ENCODE measurements at regions not wholly inside any gene's neighbourhood (a gene's known extent, or its start where the extent isn't known, plus 50 kb on each side); places are given as distances from the start of the nearest gene placed in this dataset.

DNA sequence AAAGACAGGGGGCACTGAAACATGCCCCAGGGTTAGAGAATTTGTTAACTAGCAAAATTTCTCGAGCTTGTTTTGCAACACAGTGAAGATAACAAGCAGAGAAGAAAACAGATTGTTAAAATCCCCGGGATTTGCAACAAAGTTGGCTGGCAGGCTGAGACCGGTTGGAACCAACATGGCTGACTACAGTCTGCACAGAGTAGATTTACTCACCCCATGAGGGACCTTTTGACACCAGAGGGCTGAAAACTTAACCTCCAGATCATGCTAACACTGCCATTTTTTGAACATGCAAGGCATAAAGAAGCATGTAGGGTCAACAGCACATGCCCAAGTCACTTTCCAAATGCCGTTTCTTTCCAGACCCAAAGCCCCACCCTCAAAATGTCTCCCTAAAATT, 95.2 kb upstream of the TMEM26 start:
- TF ChIP-seq, protein P1, sequence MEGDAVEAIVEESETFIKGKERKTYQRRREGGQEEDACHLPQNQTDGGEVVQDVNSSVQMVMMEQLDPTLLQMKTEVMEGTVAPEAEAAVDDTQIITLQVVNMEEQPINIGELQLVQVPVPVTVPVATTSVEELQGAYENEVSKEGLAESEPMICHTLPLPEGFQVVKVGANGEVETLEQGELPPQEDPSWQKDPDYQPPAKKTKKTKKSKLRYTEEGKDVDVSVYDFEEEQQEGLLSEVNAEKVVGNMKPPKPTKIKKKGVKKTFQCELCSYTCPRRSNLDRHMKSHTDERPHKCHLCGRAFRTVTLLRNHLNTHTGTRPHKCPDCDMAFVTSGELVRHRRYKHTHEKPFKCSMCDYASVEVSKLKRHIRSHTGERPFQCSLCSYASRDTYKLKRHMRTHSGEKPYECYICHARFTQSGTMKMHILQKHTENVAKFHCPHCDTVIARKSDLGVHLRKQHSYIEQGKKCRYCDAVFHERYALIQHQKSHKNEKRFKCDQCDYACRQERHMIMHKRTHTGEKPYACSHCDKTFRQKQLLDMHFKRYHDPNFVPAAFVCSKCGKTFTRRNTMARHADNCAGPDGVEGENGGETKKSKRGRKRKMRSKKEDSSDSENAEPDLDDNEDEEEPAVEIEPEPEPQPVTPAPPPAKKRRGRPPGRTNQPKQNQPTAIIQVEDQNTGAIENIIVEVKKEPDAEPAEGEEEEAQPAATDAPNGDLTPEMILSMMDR (IDR thresholded peaks at IDR 0.05; ENCODE audit: low read depth, low read length, missing control alignments) = no peak
- DNase-seq (ENCODE audit: low read depth) = no peak
- no peak overlapping the region for H3K4me3 ChIP-seq (ENCODE audit: low read depth, low read length)

DNA sequence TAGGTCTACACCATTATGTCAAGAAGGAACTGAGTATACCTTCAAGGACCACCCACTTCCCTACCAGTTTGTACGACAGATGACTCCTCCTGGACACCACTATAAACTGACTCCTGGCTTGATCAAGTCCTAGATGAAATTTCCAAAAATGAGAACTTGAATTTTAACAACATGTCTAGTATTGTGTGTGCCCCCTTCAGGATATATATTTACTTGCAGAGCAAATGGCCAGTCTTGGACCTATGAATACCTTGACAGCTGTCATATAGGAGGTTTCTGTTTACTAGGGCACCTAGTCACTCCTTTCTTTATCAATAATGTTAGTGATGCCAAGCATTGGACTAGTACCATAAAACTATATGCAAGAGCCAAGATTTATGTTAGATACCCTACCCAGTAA, 94.1 kb upstream of the TMEM26 start:
- no peak overlapping the region for H3K4me3 ChIP-seq (ENCODE audit: low read depth, low read length)
- TF ChIP-seq, protein P1 (IDR thresholded peaks at IDR 0.05; ENCODE audit: low read depth, low read length, missing control alignments) = no peak
- no peak for DNase-seq (ENCODE audit: low read depth)

DNA sequence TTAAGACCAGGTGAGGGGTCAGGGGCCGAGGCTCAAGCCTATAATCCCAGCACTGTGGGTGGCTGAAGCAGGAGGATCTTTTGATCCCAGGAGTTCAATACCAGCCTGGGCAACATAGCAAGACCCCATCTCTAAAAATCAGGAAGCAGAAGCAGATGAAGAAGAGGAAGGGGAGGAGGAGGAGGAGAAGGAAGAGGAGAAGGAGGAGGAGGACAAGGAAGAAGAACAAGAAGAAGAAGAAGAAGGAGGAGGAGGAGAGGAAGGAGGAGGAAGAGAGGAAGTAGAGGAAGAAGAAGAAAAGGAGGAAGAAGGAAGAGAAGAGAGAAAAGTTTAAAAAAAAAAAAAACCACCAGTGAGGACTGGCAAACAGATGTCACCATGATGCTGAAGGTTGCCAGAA, 92.0 kb upstream of the TMEM26 start:
- H3K4me3 ChIP-seq (ENCODE audit: low read depth, low read length) = no peak overlapping the region
- TF ChIP-seq, protein P1 (IDR thresholded peaks at IDR 0.05; ENCODE audit: low read depth, low read length, missing control alignments) = no peak
- DNase-seq (ENCODE audit: low read depth) = no peak

DNA sequence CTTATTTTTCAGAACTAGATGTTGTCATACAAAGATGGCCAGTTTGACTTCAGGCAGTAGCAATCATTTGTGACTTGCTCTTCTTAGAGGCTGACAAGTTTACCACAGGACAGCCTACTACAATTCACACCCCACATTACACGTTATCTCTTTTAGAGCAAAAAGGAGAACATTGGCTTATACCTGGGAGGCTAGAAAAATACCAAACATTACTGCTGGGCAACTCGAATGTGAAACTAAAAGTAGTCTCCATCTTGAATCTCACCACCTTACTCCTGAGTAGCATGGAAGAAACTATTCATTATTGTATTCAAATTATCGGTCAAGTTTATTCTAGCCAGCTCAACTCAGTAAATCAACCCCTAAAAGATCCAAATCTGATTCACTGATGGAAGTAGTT, 90.7 kb upstream of the TMEM26 start:
- TF ChIP-seq, protein P1 (IDR thresholded peaks at IDR 0.05; ENCODE audit: low read depth, low read length, missing control alignments) = no peak
- no peak overlapping the region for H3K4me3 ChIP-seq (ENCODE audit: low read depth, low read length)
- no peak for DNase-seq (ENCODE audit: low read depth)

DNA sequence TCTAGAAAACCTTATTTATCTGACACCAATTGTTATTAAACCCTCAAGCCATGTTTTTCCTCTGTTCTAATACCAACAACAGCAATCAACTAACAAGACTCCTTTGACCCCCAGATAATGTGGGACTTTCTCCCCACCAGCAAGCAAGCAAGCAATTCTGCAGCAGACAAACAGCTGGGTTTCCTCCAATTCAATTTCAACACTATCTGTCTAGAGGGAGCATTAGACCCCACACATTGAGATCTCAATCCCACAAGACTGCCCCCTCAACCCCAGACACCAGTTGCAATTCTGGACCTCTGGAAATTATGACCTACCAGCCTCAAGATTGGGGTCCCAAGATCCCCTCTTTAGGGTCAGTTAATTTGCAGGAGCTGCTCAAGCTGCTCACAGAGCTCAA, 89.4 kb upstream of the TMEM26 start:
- no peak overlapping the region for H3K4me3 ChIP-seq (ENCODE audit: low read depth, low read length)
- no peak for DNase-seq (ENCODE audit: low read depth)
- TF ChIP-seq, protein P1 (IDR thresholded peaks at IDR 0.05; ENCODE audit: low read depth, low read length, missing control alignments) = no peak

DNA sequence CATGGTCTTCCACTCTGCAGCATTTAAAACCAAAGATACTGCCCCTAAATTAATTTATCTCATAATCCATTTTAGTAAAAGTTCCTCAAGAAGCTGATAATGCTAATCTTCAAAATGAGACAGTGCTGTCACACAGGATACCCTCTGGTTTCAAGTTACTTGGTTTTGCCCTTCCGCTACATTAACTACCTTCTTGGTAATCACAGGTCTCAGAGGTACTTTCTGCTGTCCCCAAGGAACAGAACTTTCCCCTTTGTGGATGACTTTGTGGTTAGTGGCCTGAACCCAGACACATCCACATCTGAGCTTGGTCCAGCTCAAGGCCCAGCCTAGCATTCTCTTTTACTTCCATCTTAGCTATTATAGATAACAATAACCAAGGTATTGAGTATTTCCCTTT, 88.8 kb upstream of the TMEM26 start:
- TF ChIP-seq, protein P1 (IDR thresholded peaks at IDR 0.05; ENCODE audit: low read depth, low read length, missing control alignments) = no peak
- H3K4me3 ChIP-seq (ENCODE audit: low read depth, low read length) = no peak overlapping the region
- DNase-seq (ENCODE audit: low read depth) = no peak

DNA sequence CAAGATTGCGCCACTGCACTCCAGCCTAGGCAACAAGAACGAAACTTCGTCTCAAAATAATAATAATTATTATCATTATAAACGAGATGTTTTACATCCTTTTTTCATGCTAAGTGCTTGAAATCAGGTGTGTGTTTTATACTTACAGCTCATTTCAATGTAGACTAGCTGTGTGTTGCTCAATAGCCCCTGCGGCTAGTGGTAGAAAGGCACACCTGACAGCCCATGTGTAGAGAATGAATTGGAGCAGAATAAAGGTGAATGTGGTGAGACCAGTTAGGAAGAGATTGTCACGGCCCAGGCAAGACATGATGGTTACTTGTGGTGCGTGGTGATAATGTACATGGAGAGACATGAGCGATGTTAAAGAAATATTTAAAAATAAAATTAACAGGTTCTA, 86.7 kb upstream of the TMEM26 start:
- TF ChIP-seq, protein P1 (IDR thresholded peaks at IDR 0.05; ENCODE audit: low read depth, low read length, missing control alignments) = no peak
- no peak overlapping the region for H3K4me3 ChIP-seq (ENCODE audit: low read depth, low read length)
- DNase-seq (ENCODE audit: low read depth) = no peak

Data from GM12864 (cell line).